ENCODE measurements at regions not wholly inside any gene's neighbourhood (a gene's known extent, or its start where the extent isn't known, plus 50 kb on each side); places are given as distances from the start of the nearest gene placed in this dataset.

- intact Hi-C loops (cut with micrococcal nuclease), result no loop called here
- Histone ChIP-seq H3K27me3 (ENCODE audit: control insufficient read depth, insufficient read depth, low read length) (no peaks in the 10 kb centered on the region), H4K20me1 (ENCODE audit: insufficient read depth, low read length) (no peaks in the 10 kb centered on the region), H2BK5ac (ENCODE audit: low read depth, low read length, poor library complexity, severe bottlenecking) (no peak overlapping the region), H3K27ac (ENCODE audit: insufficient read depth, low read length) (no peak overlapping the region), H3K4me3 (ENCODE audit: insufficient read depth, low read depth, low read length) (no peak overlapping the region), H3K4me2 (ENCODE audit: low read depth, low read length) (no peak overlapping the region), H2BK20ac (ENCODE audit: low read depth, low read length) (no peak overlapping the region), H3K56ac (ENCODE audit: extremely low read depth, insufficient read depth, low read length) (no peak overlapping the region), H2BK120ac (ENCODE audit: low read depth, low read length) (no peak overlapping the region), H2BK15ac (ENCODE audit: low read depth, low read length) (no peak overlapping the region), H2AK9ac (replicated peaks; ENCODE audit: low read depth, low read length, poor library complexity) (no peak overlapping the region), H3K4ac (ENCODE audit: low read depth, low read length) (no peak overlapping the region), H3K4me1 (ENCODE audit: control insufficient read depth, insufficient read depth, low read length) (0 out of 2 replicates have a peak, but pooled peaks cover 2% of the 10 kb centered on the region), H3K9me3 (ENCODE audit: control insufficient read depth, insufficient read depth, low read length) (no peaks in the 10 kb centered on the region), H4K91ac (ENCODE audit: insufficient read depth, low read depth, low read length) (no peak overlapping the region), H4K8ac (ENCODE audit: low read depth in 2 of 2, low read length in 2 of 2) (no peak overlapping the region), H2AK5ac (ENCODE audit: low read depth, low read length) (no peak overlapping the region), H3K23ac (ENCODE audit: low read depth, low read length) (no peak overlapping the region), H3K79me1 (ENCODE audit: low read depth in 1 of 2, low read length in 2 of 2) (no peaks in the 10 kb centered on the region), H3K9me1 (ENCODE audit: insufficient read depth, low read length) (peaks cover 5% of the 10 kb centered on the region), H3K14ac (replicated peaks; ENCODE audit: low read depth, low read length) (no peak overlapping the region), H4K5ac (ENCODE audit: low read depth, low read length) (no peak overlapping the region), H2AFZ (replicated peaks; ENCODE audit: low read length, poor library complexity) (peak overlapping the region; percentile 44), H3K18ac (ENCODE audit: low read depth, low read length) (no peak overlapping the region), H3K9ac (ENCODE audit: low read depth, low read length) (no peak overlapping the region), H3K36me3 (ENCODE audit: control insufficient read depth, insufficient read depth, low read length) (no peaks in the 10 kb centered on the region)
- TF ChIP-seq RFX5 (IDR thresholded peaks at IDR 0.05; ENCODE audit: low read depth, low read length) (no peak), RCOR1 (IDR thresholded peaks at IDR 0.05; ENCODE audit: insufficient replicate concordance, low read length) (no peak), MAFK (IDR thresholded peaks at IDR 0.05; ENCODE audit: low read depth, low read length) (no peak), CHD1 (IDR thresholded peaks at IDR 0.05; ENCODE audit: low read depth, low read length) (no peak), MAZ (IDR thresholded peaks at IDR 0.05; ENCODE audit: borderline replicate concordance, low read depth, low read length) (no peak), NFE2L2 (IDR thresholded peaks at IDR 0.05; ENCODE audit: low read depth, low read length) (no peak), CEBPB (IDR thresholded peaks at IDR 0.05; ENCODE audit: low read depth, low read length) (no peak), SMC3 (IDR thresholded peaks at IDR 0.05; ENCODE audit: low read depth, low read length) (no peak), FOS (IDR thresholded peaks at IDR 0.05; ENCODE audit: low read depth, low read length) (no peak), ELK1 (IDR thresholded peaks at IDR 0.05; ENCODE audit: borderline replicate concordance, low read depth, low read length) (no peak), BHLHE40 (IDR thresholded peaks at IDR 0.05; ENCODE audit: low read depth, low read length) (no peak), CTCF (conservative IDR thresholded peaks at IDR 0.05; ENCODE audit: low read depth, low read length) (no peak)
- in situ Hi-C loops (cut with MboI; ENCODE audit: low sequenced_read_pairs), result no loop called here
- ChIA-PET CTCF (no interaction called here), POLR2A (ENCODE audit: unreplicated experiment) (no interaction called here)
- dilution Hi-C loops (cut with HindIII; ENCODE audit: low sequenced_read_pairs, unreplicated experiment), result no loop called here
- BruUV-seq (replicated peaks), result no TSS peak
- DNase-seq (no peak), ATAC-seq (ENCODE audit: low read depth) (no peak)
- 100% methylated on average over 1 of the region's 5 CpGs; no CpG with 5 or more reads in 1 of the 2 experiments for WGBS, 2 experiments (ENCODE audit: extremely low coverage in 2 of 2, insufficient read length in 1 of 2)
Observed at GRCh38 chr4:83870328-83870950, 334.5 kb downstream of the GPAT3 start.

Measured in IMR-90 (cell line).